Calu3 (cell line): ENCODE measurements at regions not wholly inside any gene's neighbourhood (a gene's known extent, or its start where the extent isn't known, plus 50 kb on each side); places are given as distances from the start of the nearest gene placed in this dataset.

Experiments used
- BruUV-seq: library from RNA; stranded (reverse); fragments of 400-500 nt; replicated peaks from 2 replicates; lab custom pipeline; 2021; lab: Mats Ljungman, UMichigan
- CTCF ChIA-PET: fragments of 300-600 bp; sonication (Branson Sonifier 250); formaldehyde crosslinking; loops from one replicate; lab custom pipeline; 2022; ENCODE audit warnings: antibody characterized with exemption; lab: Charles Lee
- DNase-seq: peaks from one replicate; pipeline ENCODE4 v3.0.0; 2022
- H3K27ac Mint-ChIP-seq: one replicate; pipeline ENCODE4 v1.8.0; 2022; ENCODE audit warnings: mixed read lengths; ENCODE audit not compliant: unreplicated experiment
- H3K27me3 Mint-ChIP-seq: one replicate; pipeline ENCODE4 v1.8.0; 2022; ENCODE audit warnings: mixed read lengths; ENCODE audit not compliant: unreplicated experiment
- H3K36me3 Mint-ChIP-seq: one replicate; pipeline ENCODE4 v1.8.0; 2022; ENCODE audit warnings: mild to moderate bottlenecking, moderate library complexity, mixed read lengths; ENCODE audit not compliant: insufficient read depth, unreplicated experiment
- H3K4me1 Mint-ChIP-seq: one replicate; pipeline ENCODE4 v1.8.0; 2022; ENCODE audit warnings: mild to moderate bottlenecking, low read depth, mixed read lengths; ENCODE audit not compliant: unreplicated experiment
- H3K4me3 Mint-ChIP-seq: one replicate; pipeline ENCODE4 v1.8.0; 2022; ENCODE audit warnings: mild to moderate bottlenecking, low read depth, moderate library complexity, mixed read lengths; ENCODE audit not compliant: unreplicated experiment
- H3K9me3 Mint-ChIP-seq: one replicate; pipeline ENCODE4 v1.8.0; 2022; ENCODE audit warnings: low read depth, mixed read lengths; ENCODE audit not compliant: unreplicated experiment
- CTCF ChIP-seq: fragments of 200-600 bp; IDR thresholded peaks from one replicate; pipeline ENCODE4 v1.8.0; 2022; ENCODE audit warnings: antibody characterized with exemption; ENCODE audit not compliant: unreplicated experiment
- intact Hi-C: fragments of 100-400 bp; cut with micrococcal nuclease; formaldehyde crosslinking; loops from one replicate; pipeline ENCODE4 v1.10.0; 2022; ENCODE audit not compliant: unreplicated experiment

GRCh38 chr5:167831754-167832504, 459.5 kb upstream of the WWC1 start:
- no peak for TF ChIP-seq CTCF
- Mint-ChIP-seq H3K27ac (no peak overlapping the region), H3K4me3 (no peak overlapping the region), H3K4me1 (peaks cover 6% of the 10 kb centered on the region), H3K27me3 (peaks cover 41% of the 10 kb centered on the region), H3K9me3 (no peaks in the 10 kb centered on the region), H3K36me3 (no peaks in the 10 kb centered on the region)
- CTCF ChIA-PET: no interaction called here
- no peak for DNase-seq
- no TSS peak for BruUV-seq
- intact Hi-C loops: no loop called here

GRCh38 chr5:167832609-167833008, 458.8 kb upstream of the WWC1 start:
- H3K27ac Mint-ChIP-seq: no peak overlapping the region
- intact Hi-C loops: no loop called here
- H3K4me1 Mint-ChIP-seq: peaks cover 6% of the 10 kb centered on the region
- no TSS peak for BruUV-seq
- H3K36me3 Mint-ChIP-seq: no peaks in the 10 kb centered on the region
- DNase-seq: no peak
- CTCF ChIA-PET: no interaction called here
- H3K9me3 Mint-ChIP-seq: no peaks in the 10 kb centered on the region
- peaks cover 36% of the 10 kb centered on the region for H3K27me3 Mint-ChIP-seq
- H3K4me3 Mint-ChIP-seq: no peak overlapping the region
- no peak for TF ChIP-seq CTCF

GRCh38 chr5:167833456-167833855, 458.0 kb upstream of the WWC1 start:
- intact Hi-C loops: no loop called here
- TF ChIP-seq CTCF: no peak
- H3K4me1 Mint-ChIP-seq: no peaks in the 10 kb centered on the region
- BruUV-seq: no TSS peak
- no peak overlapping the region for H3K27ac Mint-ChIP-seq
- DNase-seq: no peak
- H3K4me3 Mint-ChIP-seq: no peak overlapping the region
- CTCF ChIA-PET: no interaction called here
- H3K36me3 Mint-ChIP-seq: no peaks in the 10 kb centered on the region
- H3K27me3 Mint-ChIP-seq: peaks cover 36% of the 10 kb centered on the region
- no peaks in the 10 kb centered on the region for H3K9me3 Mint-ChIP-seq

GRCh38 chr5:167835146-167835545, 456.3 kb upstream of the WWC1 start:
- intact Hi-C loops: no loop called here
- no peaks in the 10 kb centered on the region for H3K9me3 Mint-ChIP-seq
- no TSS peak for BruUV-seq
- CTCF ChIA-PET: interaction anchor here (0.6 to 0.7 kb wide), 2 partner anchors 16 to 22 kb away, joined by 4 to 5 read pairs; no protein-coding TSS in a partner anchor
- peaks cover 44% of the 10 kb centered on the region for H3K27me3 Mint-ChIP-seq
- no peak for TF ChIP-seq CTCF
- no peaks in the 10 kb centered on the region for H3K4me1 Mint-ChIP-seq
- no peaks in the 10 kb centered on the region for H3K36me3 Mint-ChIP-seq
- H3K4me3 Mint-ChIP-seq: no peak overlapping the region
- no peak overlapping the region for H3K27ac Mint-ChIP-seq
- DNase-seq: no peak
